KMS-11 (cell line): ENCODE measurements at regions not wholly inside any gene's neighbourhood (a gene's known extent, or its start where the extent isn't known, plus 50 kb on each side); places are given as distances from the start of the nearest gene placed in this dataset.
"Not testable (repeated sequence)": the region's sequence is repeated elsewhere in the genome, so short reads cannot be mapped to it uniquely, and the experiment has no call there.

ENCODE experiments used
- H2AFZ ChIP-seq: fragments of 200-600 bp; sonication (generic); 2 replicates; pipeline ENCODE4 v1.6.1; 2016; ENCODE audit warnings: antibody characterized with exemption, mixed run types, low read depth
- H3K27ac ChIP-seq: fragments of 200-600 bp; sonication (generic); 2 replicates; pipeline ENCODE4 v1.6.1; 2016; ENCODE audit warnings: mild to moderate bottlenecking, mixed run types
- H3K27me3 ChIP-seq: fragments of 200-600 bp; sonication (generic); 2 replicates; pipeline ENCODE4 v1.6.1; 2017; ENCODE audit warnings: mild to moderate bottlenecking, low read depth, mixed run types, moderate library complexity; ENCODE audit not compliant: insufficient read depth
- H3K36me3 ChIP-seq: fragments of 200-600 bp; sonication (generic); 2 replicates; pipeline ENCODE4 v1.6.1; 2017; ENCODE audit warnings: mild to moderate bottlenecking, mixed run types; ENCODE audit not compliant: insufficient read depth
- H3K4me1 ChIP-seq: fragments of 200-600 bp; sonication (generic); 2 replicates; pipeline ENCODE4 v1.6.1; 2016; ENCODE audit warnings: mild to moderate bottlenecking, low read depth, mixed run types; ENCODE audit not compliant: poor library complexity, severe bottlenecking
- H3K4me2 ChIP-seq: fragments of 200-600 bp; sonication (generic); 2 replicates; pipeline ENCODE4 v1.7.0; 2016; ENCODE audit warnings: mild to moderate bottlenecking, mixed run types
- H3K4me3 ChIP-seq: fragments of 200-600 bp; sonication (generic); IDR thresholded peaks from 2 replicates; pipeline ENCODE4 v1.6.1; 2017; ENCODE audit warnings: low read depth, low read length, mixed read lengths; ENCODE audit not compliant: insufficient read depth
- H3K79me2 ChIP-seq: fragments of 200-600 bp; sonication (generic); 2 replicates; pipeline ENCODE4 v1.6.1; 2016; ENCODE audit warnings: low read depth, mixed run types; ENCODE audit not compliant: insufficient read depth
- H3K9ac ChIP-seq: fragments of 200-600 bp; sonication (generic); 2 replicates; pipeline ENCODE4 v1.6.1; 2016; ENCODE audit warnings: mild to moderate bottlenecking, mixed run types
- H4K20me1 ChIP-seq: fragments of 200-600 bp; sonication (generic); 2 replicates; pipeline ENCODE4 v1.6.1; 2016; ENCODE audit warnings: mild to moderate bottlenecking, mixed run types; ENCODE audit not compliant: insufficient read depth
- CTCF ChIP-seq: fragments of 200-600 bp; sonication (generic); conservative IDR thresholded peaks from 2 replicates; pipeline ENCODE4 v1.6.1; 2017; ENCODE audit warnings: low read depth, mild to moderate bottlenecking, antibody characterized with exemption, low read length, moderate library complexity, mixed read lengths

GRCh38 chr5:67747096-67747495 lies 468.5 kb upstream of the PIK3R1 start:
- no peak overlapping the region for H3K9ac ChIP-seq
- H3K4me3 ChIP-seq = no peak overlapping the region
- H4K20me1 ChIP-seq = peaks cover 4% of the 10 kb centered on the region; the same call in 1 of the 2 replicates
- H3K36me3 ChIP-seq = no peaks in the 10 kb centered on the region
- no peaks in the 10 kb centered on the region for H3K27me3 ChIP-seq
- H3K79me2 ChIP-seq = no peaks in the 10 kb centered on the region
- H3K4me1 ChIP-seq = no peaks in the 10 kb centered on the region
- no peak overlapping the region for H3K4me2 ChIP-seq
- H2AFZ ChIP-seq = no peak overlapping the region
- no peak for TF ChIP-seq CTCF
- no peak overlapping the region for H3K27ac ChIP-seq

- not testable (repeated sequence) for H3K4me2 ChIP-seq, H3K27me3 ChIP-seq, H3K4me1 ChIP-seq, H3K9ac ChIP-seq, H3K27ac ChIP-seq, H3K36me3 ChIP-seq, H3K4me3 ChIP-seq, H2AFZ ChIP-seq, H3K79me2 ChIP-seq, H4K20me1 ChIP-seq
Measured at GRCh38 chr5:67746608-67747007, 468.9 kb upstream of the PIK3R1 start.

- TF ChIP-seq CTCF = no peak
- H2AFZ ChIP-seq = no peak overlapping the region
- no peak overlapping the region for H3K27ac ChIP-seq
- H4K20me1 ChIP-seq = peaks cover 4% of the 10 kb centered on the region; the same call in 1 of the 2 replicates
- no peaks in the 10 kb centered on the region for H3K27me3 ChIP-seq
- H3K4me2 ChIP-seq = no peak overlapping the region
- H3K36me3 ChIP-seq = no peaks in the 10 kb centered on the region
- H3K4me3 ChIP-seq = no peak overlapping the region
- H3K4me1 ChIP-seq = no peaks in the 10 kb centered on the region
- no peaks in the 10 kb centered on the region for H3K79me2 ChIP-seq
- H3K9ac ChIP-seq = no peak overlapping the region
Measured at GRCh38 chr5:67746103-67746502, 469.5 kb upstream of the PIK3R1 start.

- Histone ChIP-seq H3K27ac (no peak overlapping the region), H3K9ac (no peak overlapping the region), H3K79me2 (no peaks in the 10 kb centered on the region), H3K36me3 (no peaks in the 10 kb centered on the region), H4K20me1 (no peaks in the 10 kb centered on the region), H3K4me1 (no peaks in the 10 kb centered on the region), H3K4me3 (no peak overlapping the region), H3K4me2 (no peak overlapping the region), H3K27me3 (no peaks in the 10 kb centered on the region), H2AFZ (no peak overlapping the region)
- no peak for TF ChIP-seq CTCF
Measured at GRCh38 chr5:67732921-67733320, 482.6 kb upstream of the PIK3R1 start.

- H3K4me3 ChIP-seq = no peak overlapping the region
- no peak overlapping the region for H2AFZ ChIP-seq
- no peak for TF ChIP-seq CTCF
- H3K9ac ChIP-seq = no peak overlapping the region
- no peaks in the 10 kb centered on the region for H3K4me1 ChIP-seq
- H3K79me2 ChIP-seq = no peaks in the 10 kb centered on the region
- H4K20me1 ChIP-seq = no peaks in the 10 kb centered on the region
- no peak overlapping the region for H3K4me2 ChIP-seq
- H3K36me3 ChIP-seq = no peaks in the 10 kb centered on the region
- no peak overlapping the region for H3K27ac ChIP-seq
- no peaks in the 10 kb centered on the region for H3K27me3 ChIP-seq
Measured at GRCh38 chr5:67732471-67732870, 483.1 kb upstream of the PIK3R1 start.
